NCI-H146 treated with DMSO at 0.1 percent for 48 hours (cell line): ENCODE measurements at regions not wholly inside any gene's neighbourhood (a gene's known extent, or its start where the extent isn't known, plus 50 kb on each side); places are given as distances from the start of the nearest gene placed in this dataset.

Experiments
- DNase-seq: peaks from one replicate; lab custom pipeline; 2025; ENCODE audit not compliant: unreplicated experiment; lab: John Stamatoyannopoulos, UW

- no peak for DNase-seq
Measured at GRCh38 chr3:164470471-164470870, 607.8 kb downstream of the SI start.

GRCh38 chr3:164468055-164468454, 610.2 kb downstream of the SI start:
- no peak for DNase-seq

GRCh38 chr3:164467007-164467406, 611.3 kb downstream of the SI start:
- DNase-seq = no peak

- no peak for DNase-seq
Measured at GRCh38 chr3:164465172-164465571, 613.1 kb downstream of the SI start.

- DNase-seq = no peak
Measured at GRCh38 chr3:164460851-164461250, 617.4 kb downstream of the SI start.

GRCh38 chr3:164459521-164460151, 618.7 kb downstream of the SI start:
- DNase-seq = peak; percentile 78

GRCh38 chr3:164458986-164459385, 619.3 kb downstream of the SI start:
- DNase-seq = no peak

GRCh38 chr3:164453714-164454113, 624.6 kb downstream of the SI start:
- no peak for DNase-seq

- no peak for DNase-seq
Measured at GRCh38 chr3:164452707-164453106, 625.6 kb downstream of the SI start.

GRCh38 chr3:164451072-164451910, 627.0 kb downstream of the SI start:
- peak; percentile 31 for DNase-seq

- DNase-seq = no peak
Measured at GRCh38 chr3:164450276-164450905, 627.9 kb downstream of the SI start.

- DNase-seq = no peak
Measured at GRCh38 chr3:164419220-164419619, 659.1 kb downstream of the SI start.

GRCh38 chr3:164418414-164418813, 659.9 kb downstream of the SI start:
- peak; percentile 97 for DNase-seq

GRCh38 chr3:164417955-164418354, 660.3 kb downstream of the SI start:
- no peak for DNase-seq

GRCh38 chr3:164416491-164417222, 661.6 kb downstream of the SI start:
- DNase-seq = no peak

- DNase-seq = no peak
Measured at GRCh38 chr3:164408326-164408725, 670.0 kb downstream of the SI start.

GRCh38 chr3:164407111-164407510, 671.2 kb downstream of the SI start:
- no peak for DNase-seq

- no peak for DNase-seq
Measured at GRCh38 chr3:164406281-164406680, 672.0 kb downstream of the SI start.

- DNase-seq = peak; percentile 46
Measured at GRCh38 chr3:164401923-164402322, 676.4 kb downstream of the SI start.

- peak; percentile 24 for DNase-seq
Measured at GRCh38 chr3:164401440-164401839, 676.9 kb downstream of the SI start.

GRCh38 chr3:164397462-164397861, 680.8 kb downstream of the SI start:
- DNase-seq = no peak
